GM12878 (cell line): ENCODE measurements at regions not wholly inside any gene's neighbourhood (a gene's known extent, or its start where the extent isn't known, plus 50 kb on each side); places are given as distances from the start of the nearest gene placed in this dataset.

Experiments used
- ATAC-seq: fragments of 200-7000 bp; cut with Tn5 transposase; 3 replicates; pipeline ENCODE4 v1.9.1; 2020; ENCODE audit warnings: mild to moderate bottlenecking, moderate library complexity
- BruUV-seq: library from RNA; stranded (reverse); fragments of 400-500 nt; replicated peaks from 2 replicates; lab custom pipeline; 2021; lab: Mats Ljungman, UMichigan
- CTCF ChIA-PET: fragments of 300-600 bp; sonication (Branson Sonifier 250); formaldehyde crosslinking; extraction: SDS; loops from one replicate; lab custom pipeline; 2021; ENCODE audit warnings: inconsistent platforms; lab: Yijun Ruan, JAX
- POLR2A ChIA-PET: fragments of 350-600 bp; formaldehyde crosslinking; extraction: SDS; loops from one replicate; lab custom pipeline; 2021; ENCODE audit warnings: inconsistent platforms; lab: Charles Lee
- RAD21 ChIA-PET: fragments of 300-600 bp; sonication (Branson Sonifier 250); formaldehyde crosslinking; loops from one replicate; lab custom pipeline; 2023; ENCODE audit warnings: antibody characterized with exemption; ENCODE audit not compliant: unreplicated experiment; lab: Charles Lee
- SMC1A ChIA-PET: fragments of 300-600 bp; sonication (Branson Sonifier 250); formaldehyde crosslinking; loops from one replicate; lab custom pipeline; 2023; ENCODE audit not compliant: unreplicated experiment, uncharacterized antibody; lab: Charles Lee
- DNase-seq: peaks from one replicate; pipeline ENCODE4 v3.0.0-alpha.2; 2011; ENCODE audit warnings: low read depth, low spot score
- FAIRE-seq: peaks from 3 replicates; lab custom pipeline; 2011; peaks lifted over from hg19 to GRCh38; lab: Jason Lieb, UNC
- H2AFZ ChIP-seq: 2 replicates; pipeline ENCODE4 v1.6.0; 2011; ENCODE audit warnings: low read depth, low read length, control low read depth; ENCODE audit not compliant: control insufficient read depth
- H3K27ac ChIP-seq: 2 replicates; pipeline ENCODE4 v1.5.1; 2011; ENCODE audit warnings: control low read depth; ENCODE audit not compliant: control insufficient read depth, insufficient read depth
- H3K27me3 ChIP-seq, 2 experiments: replicated peaks in 1 of 2; 2 replicates each; pipeline versions ENCODE4 v1.6.0 to v1.6.1; 2011; ENCODE audit warnings: low read length in 1 of 2; ENCODE audit not compliant: control insufficient read depth in 2 of 2, insufficient read depth in 2 of 2
- H3K36me3 ChIP-seq, 2 experiments: 2 replicates each; pipeline ENCODE4 v1.5.1; 2011; ENCODE audit warnings: low read length in 1 of 2; ENCODE audit not compliant: control insufficient read depth in 2 of 2, insufficient read depth in 2 of 2
- H3K4me1 ChIP-seq: 2 replicates; pipeline ENCODE4 v1.6.1; 2011; ENCODE audit warnings: mild to moderate bottlenecking, low read length, moderate library complexity, mixed read lengths; ENCODE audit not compliant: control insufficient read depth, insufficient read depth
- H3K4me2 ChIP-seq: 2 replicates; pipeline ENCODE4 v1.6.0; 2011; ENCODE audit warnings: control low read depth; ENCODE audit not compliant: control insufficient read depth, insufficient read depth
- H3K4me3 ChIP-seq: fragments of 200-600 bp; sonication (generic); 2 replicates; pipeline ENCODE4 v1.5.1; 2016
- H3K79me2 ChIP-seq: 2 replicates; pipeline ENCODE4 v1.6.0; 2011; ENCODE audit warnings: low read length; ENCODE audit not compliant: control insufficient read depth, insufficient read depth
- H3K9ac ChIP-seq: 2 replicates; pipeline ENCODE4 v1.8.0; 2011; ENCODE audit warnings: low read length, control low read depth, mixed read lengths; ENCODE audit not compliant: control insufficient read depth, insufficient read depth
- H3K9me3 ChIP-seq: replicated peaks from 3 replicates; pipeline ENCODE4 v1.5.1; 2011; ENCODE audit warnings: mild to moderate bottlenecking, low read length; ENCODE audit not compliant: control insufficient read depth, insufficient read depth
- H4K20me1 ChIP-seq: 2 replicates; pipeline ENCODE4 v1.6.0; 2011; ENCODE audit not compliant: control insufficient read depth, insufficient read depth
- ASH2L ChIP-seq: fragments of 300-600, 200-600 bp; sonication (generic); IDR thresholded peaks from 2 replicates; pipeline ENCODE4 v1.6.1; 2017; ENCODE audit warnings: low read depth, mild to moderate bottlenecking, borderline replicate concordance
- ATF7 ChIP-seq: fragments of 450-650 bp; IDR thresholded peaks from 2 replicates; pipeline ENCODE4 v1.6.1; 2016; ENCODE audit warnings: low read depth, mild to moderate bottlenecking
- BRCA1 ChIP-seq: IDR thresholded peaks from 2 replicates; pipeline ENCODE4 v1.6.1; 2011; ENCODE audit warnings: low read depth, low read length, improper control_type of control experiment
- CHD1 ChIP-seq: IDR thresholded peaks from 2 replicates; pipeline ENCODE4 v1.6.1; 2012; ENCODE audit warnings: low read depth, low read length, improper control_type of control experiment
- E4F1 ChIP-seq: fragments of 450-650 bp; IDR thresholded peaks from 2 replicates; pipeline ENCODE4 v1.6.1; 2018; ENCODE audit warnings: borderline replicate concordance, mild to moderate bottlenecking; ENCODE audit not compliant: partially characterized antibody
- EZH2 ChIP-seq: IDR thresholded peaks from 2 replicates; pipeline ENCODE4 v1.6.1; 2012; ENCODE audit warnings: low read depth, mild to moderate bottlenecking, control low read depth, inconsistent platforms, low read length, borderline replicate concordance; ENCODE audit not compliant: control insufficient read depth
- FOXM1 ChIP-seq: IDR thresholded peaks from 2 replicates; pipeline ENCODE4 v1.6.1; 2012; ENCODE audit warnings: low read depth, mild to moderate bottlenecking, inconsistent platforms, low read length, moderate library complexity
- IKZF1 ChIP-seq: fragments of 450-650 bp; conservative IDR thresholded peaks from 2 replicates; pipeline ENCODE4 v1.6.1; 2017; ENCODE audit warnings: antibody characterized with exemption, mild to moderate bottlenecking
- KDM1A ChIP-seq: fragments of 200-600 bp; sonication (generic); IDR thresholded peaks from 2 replicates; pipeline ENCODE4 v1.6.1; 2016; ENCODE audit warnings: borderline replicate concordance
- POLR2AphosphoS2 ChIP-seq: IDR thresholded peaks from 2 replicates; pipeline ENCODE4 v1.6.1; 2011; ENCODE audit warnings: low read depth, mild to moderate bottlenecking, low read length, improper control_type of control experiment, moderate library complexity
- RELA ChIP-seq: fragments of 450-650 bp; IDR thresholded peaks from 2 replicates; pipeline ENCODE4 v1.8.0; 2014; ENCODE audit warnings: borderline replicate concordance; ENCODE audit not compliant: partially characterized antibody
- SIX5 ChIP-seq: IDR thresholded peaks from 2 replicates; pipeline ENCODE4 v1.6.1; 2011; ENCODE audit warnings: mild to moderate bottlenecking, low read depth, low read length, moderate library complexity; ENCODE audit not compliant: severe bottlenecking
- SREBF2 ChIP-seq: IDR thresholded peaks from 2 replicates; pipeline ENCODE4 v1.6.1; 2012; ENCODE audit warnings: mild to moderate bottlenecking, low read length
- STAT1 ChIP-seq: fragments of 450-650 bp; conservative IDR thresholded peaks from 2 replicates; pipeline ENCODE4 v1.6.1; 2014; ENCODE audit warnings: antibody characterized with exemption, mild to moderate bottlenecking
- WRNIP1 ChIP-seq: IDR thresholded peaks from 2 replicates; pipeline ENCODE4 v1.6.1; 2011; ENCODE audit warnings: low read depth, low read length, improper control_type of control experiment, borderline replicate concordance
- ZNF24 ChIP-seq: fragments of 450-650 bp; IDR thresholded peaks from 2 replicates; pipeline ENCODE4 v1.6.1; 2017; ENCODE audit warnings: antibody characterized with exemption, mild to moderate bottlenecking
- ZNF274 ChIP-seq: IDR thresholded peaks from one replicate; pipeline ENCODE4 v1.8.0; 2011; ENCODE audit not compliant: insufficient read length, insufficient read depth
- ZZZ3 ChIP-seq: IDR thresholded peaks from 2 replicates; pipeline ENCODE4 v1.6.1; 2011; ENCODE audit warnings: low read depth; ENCODE audit not compliant: control insufficient read depth, insufficient read length
- WGBS: methylation state at CpG from one replicate; pipeline ENCODE4 v1.1.6; 2016; ENCODE audit warnings: low lambda C conversion rate; ENCODE audit not compliant: insufficient replicate concordance, insufficient coverage; ENCODE audit errors: missing lambda C conversion rate; 5-methylcytosine and 5-hydroxymethylcytosine counted together
- in situ Hi-C: fragments of 300-500 bp; cut with MboI; formaldehyde crosslinking; loops from 9 replicates; pipeline ENCODE4 v1.14.3; 2018; ENCODE audit warnings: mixed read lengths
- intact Hi-C: fragments of 100-400 bp; cut with micrococcal nuclease; formaldehyde crosslinking; loops from one replicate; pipeline ENCODE4 v1.14.2; 2022; ENCODE audit not compliant: unreplicated experiment
- TF ChIP-seq, protein P1 (sequence below): IDR thresholded peaks from 2 replicates; pipeline ENCODE4 v1.6.1; 2011; ENCODE audit warnings: borderline replicate concordance, low read depth, mild to moderate bottlenecking, moderate library complexity, low read length; ENCODE audit not compliant: insufficient read depth, poor library complexity, severe bottlenecking

DNA sequence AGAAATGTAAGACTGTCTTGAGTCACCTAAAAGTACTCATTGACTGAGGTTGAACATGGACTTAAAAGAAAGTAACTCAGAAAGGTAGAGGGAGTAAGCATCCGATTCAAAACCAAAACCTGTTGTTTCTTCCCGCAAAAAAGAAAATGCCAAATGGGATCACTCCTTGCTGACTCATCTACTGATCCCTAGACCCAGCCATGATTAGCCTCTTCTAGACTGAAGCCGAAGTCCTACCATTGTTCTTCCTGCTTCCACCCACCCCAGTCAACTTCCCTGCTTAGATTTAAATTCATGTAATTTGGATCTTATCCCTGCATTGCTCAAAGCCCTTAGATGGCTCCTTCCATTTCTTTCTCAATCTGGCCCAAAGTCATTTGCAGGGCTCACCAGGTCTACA lies 760.5 kb upstream of the SOX9 start:
- intact Hi-C loops (no loop called here), in situ Hi-C loops (no loop called here)
- Histone ChIP-seq H3K36me3 (no peaks in the 10 kb centered on the region), H3K9me3 (no peaks in the 10 kb centered on the region; the same call in 2 of the 3 replicates), H3K79me2 (no peaks in the 10 kb centered on the region), H3K27ac (no peak overlapping the region), H3K4me3 (no peak overlapping the region), H3K27me3 (no peaks in the 10 kb centered on the region), H4K20me1 (no peaks in the 10 kb centered on the region), H3K4me1 (no peaks in the 10 kb centered on the region), H3K9ac (no peak overlapping the region)
- POLR2A ChIA-PET = no interaction called here
- FAIRE-seq (no peak), ATAC-seq (no peak)
- no TSS peak for BruUV-seq
- TF ChIP-seq STAT1 (no peak), ZZZ3 (no peak), SREBF2 (no peak), FOXM1 (no peak), ASH2L (no peak), ATF7 (no peak), ZNF274 (no peak), ZNF24 (no peak), IKZF1 (no peak), RELA (no peak), SIX5 (no peak), EZH2 (no peak), E4F1 (no peak), WRNIP1 (no peak), POLR2AphosphoS2 (no peak), BRCA1 (no peak), CHD1 (no peak), KDM1A (no peak)
- TF ChIP-seq, protein P1, sequence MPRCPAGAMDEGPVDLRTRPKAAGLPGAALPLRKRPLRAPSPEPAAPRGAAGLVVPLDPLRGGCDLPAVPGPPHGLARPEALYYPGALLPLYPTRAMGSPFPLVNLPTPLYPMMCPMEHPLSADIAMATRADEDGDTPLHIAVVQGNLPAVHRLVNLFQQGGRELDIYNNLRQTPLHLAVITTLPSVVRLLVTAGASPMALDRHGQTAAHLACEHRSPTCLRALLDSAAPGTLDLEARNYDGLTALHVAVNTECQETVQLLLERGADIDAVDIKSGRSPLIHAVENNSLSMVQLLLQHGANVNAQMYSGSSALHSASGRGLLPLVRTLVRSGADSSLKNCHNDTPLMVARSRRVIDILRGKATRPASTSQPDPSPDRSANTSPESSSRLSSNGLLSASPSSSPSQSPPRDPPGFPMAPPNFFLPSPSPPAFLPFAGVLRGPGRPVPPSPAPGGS = no peak
- TF ChIP-seq, all 136 proteins: peak for 0
- no peak for DNase-seq
- SMC1A ChIA-PET = no interaction called here
- CTCF ChIA-PET = no interaction called here
- H3K4me2 ChIP-seq = no peak overlapping the region
- WGBS = 42% methylated on average over 3 of the region's 3 CpGs
- no peak overlapping the region for H2AFZ ChIP-seq
- RAD21 ChIA-PET = no interaction called here
